ENCODE measurements at regions not wholly inside any gene's neighbourhood (a gene's known extent, or its start where the extent isn't known, plus 50 kb on each side); places are given as distances from the start of the nearest gene placed in this dataset.

DNA sequence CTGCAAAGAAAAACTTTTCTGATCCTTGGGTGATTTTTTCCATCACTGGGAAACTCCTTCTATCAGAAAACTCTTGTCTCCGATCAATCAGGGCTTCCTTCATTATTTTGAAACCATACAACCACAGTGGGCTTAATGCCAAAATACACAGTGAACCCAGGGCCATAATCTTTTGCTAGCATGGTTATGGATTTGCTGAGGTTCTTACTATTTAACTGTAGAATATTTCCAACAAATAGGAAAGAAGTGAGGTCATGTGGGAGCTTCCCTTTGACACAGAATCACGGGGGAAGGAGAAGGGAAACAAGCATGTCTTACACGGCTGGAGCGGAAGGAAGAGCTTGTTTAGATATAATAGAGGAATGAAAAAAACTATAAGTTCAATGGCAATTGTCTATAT lies 1241.7 kb downstream of the REEP3 start:
- TF ChIP-seq, protein P1, sequence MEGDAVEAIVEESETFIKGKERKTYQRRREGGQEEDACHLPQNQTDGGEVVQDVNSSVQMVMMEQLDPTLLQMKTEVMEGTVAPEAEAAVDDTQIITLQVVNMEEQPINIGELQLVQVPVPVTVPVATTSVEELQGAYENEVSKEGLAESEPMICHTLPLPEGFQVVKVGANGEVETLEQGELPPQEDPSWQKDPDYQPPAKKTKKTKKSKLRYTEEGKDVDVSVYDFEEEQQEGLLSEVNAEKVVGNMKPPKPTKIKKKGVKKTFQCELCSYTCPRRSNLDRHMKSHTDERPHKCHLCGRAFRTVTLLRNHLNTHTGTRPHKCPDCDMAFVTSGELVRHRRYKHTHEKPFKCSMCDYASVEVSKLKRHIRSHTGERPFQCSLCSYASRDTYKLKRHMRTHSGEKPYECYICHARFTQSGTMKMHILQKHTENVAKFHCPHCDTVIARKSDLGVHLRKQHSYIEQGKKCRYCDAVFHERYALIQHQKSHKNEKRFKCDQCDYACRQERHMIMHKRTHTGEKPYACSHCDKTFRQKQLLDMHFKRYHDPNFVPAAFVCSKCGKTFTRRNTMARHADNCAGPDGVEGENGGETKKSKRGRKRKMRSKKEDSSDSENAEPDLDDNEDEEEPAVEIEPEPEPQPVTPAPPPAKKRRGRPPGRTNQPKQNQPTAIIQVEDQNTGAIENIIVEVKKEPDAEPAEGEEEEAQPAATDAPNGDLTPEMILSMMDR (IDR thresholded peaks at IDR 0.05): no peak
- no peak for TF ChIP-seq POLR2A (IDR thresholded peaks at IDR 0.05)

All from esophagus squamous epithelium (tissue), 4 donors.